Mammary epithelial cell (primary cell): ENCODE measurements at regions not wholly inside any gene's neighbourhood (a gene's known extent, or its start where the extent isn't known, plus 50 kb on each side); places are given as distances from the start of the nearest gene placed in this dataset.

Experiments
- EZH2 ChIP-seq: IDR thresholded peaks from 2 replicates; pipeline ENCODE4 v1.6.1; 2012; ENCODE audit warnings: low read length, inconsistent platforms, borderline replicate concordance
- TF ChIP-seq, protein P1 (sequence below), 2 donors: IDR thresholded peaks in 1 of 2; conservative IDR thresholded peaks in 1 of 2; 2 replicates each; pipeline ENCODE4 v1.5.1; 2011 to 2012; ENCODE audit warnings: inconsistent platforms in 2 of 2, low read length in 2 of 2, mild to moderate bottlenecking in 2 of 2, control low read depth in 1 of 2, low read depth in 1 of 2; ENCODE audit not compliant: insufficient read depth in 1 of 2; ENCODE audit errors: extremely low read depth in 1 of 2

- TF ChIP-seq, protein P1, sequence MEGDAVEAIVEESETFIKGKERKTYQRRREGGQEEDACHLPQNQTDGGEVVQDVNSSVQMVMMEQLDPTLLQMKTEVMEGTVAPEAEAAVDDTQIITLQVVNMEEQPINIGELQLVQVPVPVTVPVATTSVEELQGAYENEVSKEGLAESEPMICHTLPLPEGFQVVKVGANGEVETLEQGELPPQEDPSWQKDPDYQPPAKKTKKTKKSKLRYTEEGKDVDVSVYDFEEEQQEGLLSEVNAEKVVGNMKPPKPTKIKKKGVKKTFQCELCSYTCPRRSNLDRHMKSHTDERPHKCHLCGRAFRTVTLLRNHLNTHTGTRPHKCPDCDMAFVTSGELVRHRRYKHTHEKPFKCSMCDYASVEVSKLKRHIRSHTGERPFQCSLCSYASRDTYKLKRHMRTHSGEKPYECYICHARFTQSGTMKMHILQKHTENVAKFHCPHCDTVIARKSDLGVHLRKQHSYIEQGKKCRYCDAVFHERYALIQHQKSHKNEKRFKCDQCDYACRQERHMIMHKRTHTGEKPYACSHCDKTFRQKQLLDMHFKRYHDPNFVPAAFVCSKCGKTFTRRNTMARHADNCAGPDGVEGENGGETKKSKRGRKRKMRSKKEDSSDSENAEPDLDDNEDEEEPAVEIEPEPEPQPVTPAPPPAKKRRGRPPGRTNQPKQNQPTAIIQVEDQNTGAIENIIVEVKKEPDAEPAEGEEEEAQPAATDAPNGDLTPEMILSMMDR (conservative IDR thresholded peaks at IDR 0.05 in 1 of 2, IDR thresholded peaks at IDR 0.05 in 1 of 2; ENCODE audit: extremely low read depth in 1 of 2, insufficient read depth in 1 of 2, low read depth in 1 of 2, low read length in 2 of 2): no peak
- no peak for TF ChIP-seq EZH2
These were observed 629.7 kb downstream of the PCDH7 start for GRCh38 chr4:31349907-31350306.
